ENCODE measurements at regions not wholly inside any gene's neighbourhood (a gene's known extent, or its start where the extent isn't known, plus 50 kb on each side); places are given as distances from the start of the nearest gene placed in this dataset.
"Not testable (repeated sequence)": the region's sequence is repeated elsewhere in the genome, so short reads cannot be mapped to it uniquely, and the experiment has no call there.

DNA sequence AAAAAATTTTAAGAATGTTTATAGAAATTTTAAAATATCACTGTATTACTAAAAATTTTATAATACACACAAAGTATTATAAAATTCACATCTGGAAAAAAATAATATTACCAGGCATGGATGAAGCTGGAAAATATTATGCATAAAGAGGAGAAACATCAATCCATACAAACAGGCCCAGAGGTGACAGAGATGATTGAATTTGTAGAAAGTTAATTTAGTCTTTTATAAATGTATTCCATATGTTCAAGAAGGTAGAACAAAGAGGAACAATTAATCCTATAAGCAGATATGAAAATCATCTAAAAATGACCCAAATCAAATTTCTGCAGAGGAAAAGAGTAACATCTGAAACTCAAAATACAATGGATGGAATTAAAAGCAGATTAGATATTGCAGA is 605.2 kb upstream of the CELF4 start:
- no peak overlapping the region for H3K27ac ChIP-seq
- no peak for TF ChIP-seq CTCF (conservative IDR thresholded peaks at IDR 0.05)

DNA sequence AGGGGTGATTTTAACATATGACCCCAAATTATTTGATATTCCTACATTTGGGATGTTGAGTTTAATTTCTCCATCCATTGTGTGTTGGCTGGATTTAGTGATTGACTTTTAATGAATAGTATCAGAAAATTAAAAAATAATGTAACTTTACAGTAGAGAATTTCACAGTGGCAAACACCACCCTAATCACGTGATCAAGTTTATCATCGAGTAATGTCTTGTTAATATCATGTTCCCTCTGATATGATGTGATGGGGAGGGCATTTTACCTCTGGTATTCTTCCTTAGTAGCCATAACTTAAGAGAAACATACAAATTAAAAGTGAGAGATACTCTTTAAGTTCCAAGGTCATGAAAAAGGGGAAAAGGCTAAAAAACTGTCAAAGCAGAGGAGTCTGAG is 602.0 kb upstream of the CELF4 start:
- no peak for TF ChIP-seq CTCF (conservative IDR thresholded peaks at IDR 0.05)
- no peak overlapping the region for H3K27ac ChIP-seq

GRCh38 chr18:38153116-38153515 is 587.5 kb upstream of the CELF4 start:
- not testable (repeated sequence) for H3K27ac ChIP-seq

GRCh38 chr18:38116716-38117115 is 551.1 kb upstream of the CELF4 start:
- H3K27ac ChIP-seq: no peak overlapping the region
- TF ChIP-seq CTCF (conservative IDR thresholded peaks at IDR 0.05): no peak

- no peak for TF ChIP-seq CTCF (conservative IDR thresholded peaks at IDR 0.05)
- H3K27ac ChIP-seq: no peak overlapping the region
Observed at GRCh38 chr18:38115201-38115600, 549.6 kb upstream of the CELF4 start.

- no peak for TF ChIP-seq CTCF (conservative IDR thresholded peaks at IDR 0.05)
- H3K27ac ChIP-seq: no peak overlapping the region
Observed at GRCh38 chr18:38087538-38087937, 521.9 kb upstream of the CELF4 start.

DNA sequence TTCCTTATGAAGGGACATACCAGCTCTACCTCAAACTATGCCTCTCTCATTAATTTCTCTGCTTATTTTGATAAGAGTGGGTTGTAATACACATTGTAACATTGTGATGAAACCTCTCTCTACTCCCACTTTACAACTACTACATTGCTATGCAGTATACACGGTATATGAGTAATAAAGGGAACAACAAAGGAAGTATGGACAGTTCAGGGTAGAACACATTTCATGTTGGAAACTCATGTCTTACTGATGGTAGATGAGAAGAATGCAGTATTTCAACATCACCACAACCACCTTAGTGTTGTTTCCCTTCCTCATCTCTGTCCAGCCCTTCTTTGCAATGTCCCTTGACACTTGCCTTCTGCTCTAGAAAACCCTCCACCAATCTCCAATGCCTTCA is 515.9 kb upstream of the CELF4 start:
- no peak overlapping the region for H3K27ac ChIP-seq
- TF ChIP-seq CTCF (conservative IDR thresholded peaks at IDR 0.05): no peak

- TF ChIP-seq CTCF (conservative IDR thresholded peaks at IDR 0.05): no peak
- H3K27ac ChIP-seq: no peak overlapping the region
Observed at GRCh38 chr18:38077229-38077628, 511.6 kb upstream of the CELF4 start.

Data from VCaP (cell line).